ENCODE measurements at regions not wholly inside any gene's neighbourhood (a gene's known extent, or its start where the extent isn't known, plus 50 kb on each side); places are given as distances from the start of the nearest gene placed in this dataset.
A peak's percentile ranks its signal among the peaks of the same experiment; 100 is the strongest.

- Mint-ChIP-seq H3K4me3 (no peak overlapping the region), H3K4me1 (no peaks in the 10 kb centered on the region), H3K27ac (no peak overlapping the region)
These were observed 390.0 kb upstream of the RPS6KA3 start for GRCh38 chrX:20656721-20657120.

GRCh38 chrX:20654596-20655106, 387.9 kb upstream of the RPS6KA3 start:
- ATAC-seq = no peak
- DNase-seq = no peak
- no peaks in the 10 kb centered on the region for H3K36me3 Mint-ChIP-seq (ENCODE audit: low read depth)
- no peaks in the 10 kb centered on the region for H3K4me1 Mint-ChIP-seq
- no peaks in the 10 kb centered on the region for H3K9me3 Mint-ChIP-seq
- H3K4me3 Mint-ChIP-seq = no peak overlapping the region
- H3K27ac Mint-ChIP-seq = no peak overlapping the region
- H3K27me3 Mint-ChIP-seq = peaks cover 3% of the 10 kb centered on the region

More at GRCh38 chrX:20656721-20657120, 390.0 kb upstream of the RPS6KA3 start:
- Mint-ChIP-seq H3K27me3 (peaks cover 3% of the 10 kb centered on the region), H3K9me3 (no peaks in the 10 kb centered on the region), H3K36me3 (ENCODE audit: low read depth) (no peaks in the 10 kb centered on the region)
- ATAC-seq (no peak), DNase-seq (no peak)

DNA sequence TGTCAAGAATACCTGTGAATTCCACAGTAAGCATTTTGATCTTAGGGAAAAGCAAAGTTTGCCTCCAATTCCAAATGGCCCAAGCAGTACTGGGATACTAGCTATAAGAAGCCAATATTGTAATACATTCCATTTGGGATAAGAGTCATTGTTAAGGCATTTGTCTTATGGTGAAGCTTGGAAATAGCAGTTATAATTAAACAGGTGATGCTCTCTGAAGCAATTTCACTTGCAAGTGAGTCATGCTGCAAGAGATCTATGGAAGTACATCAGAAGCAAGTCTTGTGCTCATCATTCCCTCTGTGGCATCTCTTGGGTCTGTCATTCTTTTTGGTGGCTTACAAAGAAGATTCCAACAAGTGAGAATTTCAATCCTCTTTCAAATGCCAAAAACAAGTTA, 386.4 kb upstream of the RPS6KA3 start:
- Mint-ChIP-seq H3K27ac (no peak overlapping the region), H3K4me1 (no peaks in the 10 kb centered on the region), H3K36me3 (ENCODE audit: low read depth) (no peaks in the 10 kb centered on the region), H3K4me3 (no peak overlapping the region), H3K9me3 (no peaks in the 10 kb centered on the region), H3K27me3 (peaks cover 3% of the 10 kb centered on the region)
- ATAC-seq (no peak), DNase-seq (no peak)

DNA sequence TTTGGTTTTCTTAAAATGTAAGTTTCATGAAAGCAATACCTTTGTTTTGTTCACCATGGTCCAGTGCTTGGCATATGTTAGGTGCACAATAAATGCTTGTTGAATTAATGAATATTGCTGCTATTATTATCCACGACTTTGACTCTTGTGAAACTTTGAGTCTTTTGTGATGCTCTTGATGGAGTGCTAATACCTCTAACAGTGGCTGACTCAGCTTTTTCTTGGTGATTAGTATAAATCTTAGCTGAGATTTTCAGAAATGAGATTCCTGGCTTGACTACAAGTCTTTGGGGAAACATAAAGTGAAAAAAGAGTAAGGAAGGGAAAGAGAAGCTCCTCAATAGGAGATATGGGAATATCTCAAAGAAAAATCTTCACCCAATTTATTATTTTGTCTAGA, 375.2 kb upstream of the RPS6KA3 start:
- H3K4me1 Mint-ChIP-seq = peaks cover 1% of the 10 kb centered on the region
- DNase-seq = no peak
- H3K4me3 Mint-ChIP-seq = no peak overlapping the region
- no peak for ATAC-seq
- H3K27ac Mint-ChIP-seq = no peak overlapping the region
- H3K27me3 Mint-ChIP-seq = peaks cover 5% of the 10 kb centered on the region
- no peaks in the 10 kb centered on the region for H3K9me3 Mint-ChIP-seq
- no peaks in the 10 kb centered on the region for H3K36me3 Mint-ChIP-seq (ENCODE audit: low read depth)

DNA sequence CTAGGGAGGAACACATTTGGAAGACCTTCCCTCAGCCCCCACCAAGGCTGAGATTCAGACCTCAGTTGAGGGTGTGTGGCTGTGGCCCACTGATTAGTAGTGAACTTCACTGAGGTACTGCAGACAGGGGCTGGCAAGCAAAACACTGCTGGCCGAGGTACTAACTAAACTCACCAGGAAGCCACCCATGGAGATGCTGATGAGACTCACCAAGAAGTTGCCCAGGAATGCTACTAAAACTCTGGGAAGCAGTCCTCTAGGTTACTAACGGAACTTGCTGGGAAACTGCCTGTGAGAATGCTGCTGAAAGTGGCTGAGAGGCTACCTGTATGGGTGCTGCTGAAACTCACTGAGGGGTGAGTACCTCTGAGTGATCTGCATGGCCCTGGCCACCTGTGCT, 372.4 kb upstream of the RPS6KA3 start:
- H3K27ac Mint-ChIP-seq = no peak overlapping the region
- no peak for ATAC-seq
- no peak for DNase-seq
- peaks cover 5% of the 10 kb centered on the region for H3K27me3 Mint-ChIP-seq
- no peaks in the 10 kb centered on the region for H3K9me3 Mint-ChIP-seq
- no peaks in the 10 kb centered on the region for H3K36me3 Mint-ChIP-seq (ENCODE audit: low read depth)
- peaks cover 1% of the 10 kb centered on the region for H3K4me1 Mint-ChIP-seq
- H3K4me3 Mint-ChIP-seq = no peak overlapping the region

- no peak overlapping the region for H3K27ac Mint-ChIP-seq
- no peak for ATAC-seq
- no peaks in the 10 kb centered on the region for H3K9me3 Mint-ChIP-seq
- no peak overlapping the region for H3K4me3 Mint-ChIP-seq
- H3K27me3 Mint-ChIP-seq = peaks cover 5% of the 10 kb centered on the region
- no peak for DNase-seq
- no peaks in the 10 kb centered on the region for H3K36me3 Mint-ChIP-seq (ENCODE audit: low read depth)
- peaks cover 1% of the 10 kb centered on the region for H3K4me1 Mint-ChIP-seq
These were observed 370.6 kb upstream of the RPS6KA3 start for GRCh38 chrX:20637351-20637750.

- no peaks in the 10 kb centered on the region for H3K36me3 Mint-ChIP-seq (ENCODE audit: low read depth)
- H3K4me3 Mint-ChIP-seq = no peak overlapping the region
- peaks cover 1% of the 10 kb centered on the region for H3K4me1 Mint-ChIP-seq
- no peaks in the 10 kb centered on the region for H3K9me3 Mint-ChIP-seq
- H3K27me3 Mint-ChIP-seq = peaks cover 2% of the 10 kb centered on the region
- DNase-seq (no peak), ATAC-seq (no peak)
- H3K27ac Mint-ChIP-seq = no peak overlapping the region
These were observed 366.7 kb upstream of the RPS6KA3 start for GRCh38 chrX:20633451-20633850.

GRCh38 chrX:20623448-20623847, 356.7 kb upstream of the RPS6KA3 start:
- Mint-ChIP-seq H3K36me3 (ENCODE audit: low read depth) (no peaks in the 10 kb centered on the region), H3K4me3 (no peak overlapping the region), H3K9me3 (no peaks in the 10 kb centered on the region), H3K4me1 (peaks cover 4% of the 10 kb centered on the region), H3K27me3 (peaks cover 13% of the 10 kb centered on the region), H3K27ac (no peak overlapping the region)
- DNase-seq = no peak
- ATAC-seq = peak; percentile 75

GRCh38 chrX:20620306-20620705, 353.6 kb upstream of the RPS6KA3 start:
- H3K9me3 Mint-ChIP-seq = no peaks in the 10 kb centered on the region
- no peak overlapping the region for H3K4me3 Mint-ChIP-seq
- no peaks in the 10 kb centered on the region for H3K36me3 Mint-ChIP-seq (ENCODE audit: low read depth)
- no peak overlapping the region for H3K27ac Mint-ChIP-seq
- peaks cover under 1% of the 10 kb centered on the region for H3K27me3 Mint-ChIP-seq
- ATAC-seq (peak; percentile 63), DNase-seq (no peak)
- H3K4me1 Mint-ChIP-seq = peaks cover 4% of the 10 kb centered on the region

DNA sequence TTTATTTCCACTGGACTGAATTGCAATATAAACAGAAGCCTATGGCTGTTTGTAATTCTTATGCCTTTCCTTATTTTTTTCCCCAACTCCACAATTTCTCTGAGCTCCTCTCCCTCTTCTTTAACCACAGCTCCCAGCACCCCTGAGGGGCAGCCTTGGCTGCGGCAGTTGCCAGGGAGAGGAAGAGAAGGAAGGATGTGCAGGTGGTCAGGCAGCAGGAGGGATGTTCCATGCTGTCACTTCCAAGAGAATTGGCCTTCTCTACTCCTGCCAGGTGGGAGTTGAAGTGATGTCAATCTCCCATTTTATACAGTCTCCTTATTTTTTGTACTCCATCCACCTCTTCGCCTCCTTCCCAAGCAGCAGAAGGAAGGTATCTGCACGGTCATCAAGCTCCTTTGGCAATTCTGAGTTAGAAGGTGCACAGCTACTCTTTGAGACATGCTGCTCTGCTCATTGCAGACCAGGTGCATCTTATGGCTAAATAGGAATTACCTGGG, 343.3 kb upstream of the RPS6KA3 start:
- ATAC-seq = no peak

DNA sequence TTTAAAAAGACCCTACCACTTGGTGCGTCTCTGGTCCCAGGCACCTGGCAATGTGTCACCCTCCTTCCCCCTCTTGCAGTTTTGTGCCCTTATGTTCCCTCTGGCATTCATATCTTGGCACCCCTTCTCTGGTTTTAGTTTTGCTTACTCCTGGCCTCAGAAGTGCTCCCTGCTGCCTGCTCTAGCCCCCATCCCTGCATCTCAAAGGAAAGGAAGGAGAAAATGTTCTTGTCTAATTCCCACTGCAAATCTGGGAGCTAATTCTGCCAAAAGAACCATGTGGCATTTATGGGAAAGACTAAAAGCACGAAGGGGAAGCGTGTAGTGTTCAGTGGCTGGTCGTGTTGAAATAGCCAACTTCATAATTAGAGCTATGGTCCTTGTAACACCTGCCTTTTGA, 340.1 kb upstream of the RPS6KA3 start:
- DNase-seq = no peak
- H3K4me3 Mint-ChIP-seq = no peak overlapping the region
- H3K36me3 Mint-ChIP-seq (ENCODE audit: low read depth) = no peaks in the 10 kb centered on the region
- no peak for ATAC-seq
- H3K27me3 Mint-ChIP-seq = peaks cover 18% of the 10 kb centered on the region
- no peaks in the 10 kb centered on the region for H3K4me1 Mint-ChIP-seq
- H3K9me3 Mint-ChIP-seq = no peaks in the 10 kb centered on the region
- no peak overlapping the region for H3K27ac Mint-ChIP-seq

More for the DNA sequence above, 343.3 kb upstream of the RPS6KA3 start:
- no peak overlapping the region for H3K4me3 Mint-ChIP-seq
- H3K36me3 Mint-ChIP-seq (ENCODE audit: low read depth) = no peaks in the 10 kb centered on the region
- peaks cover 21% of the 10 kb centered on the region for H3K27me3 Mint-ChIP-seq
- DNase-seq = no peak
- H3K9me3 Mint-ChIP-seq = no peaks in the 10 kb centered on the region
- H3K4me1 Mint-ChIP-seq = no peaks in the 10 kb centered on the region
- no peak overlapping the region for H3K27ac Mint-ChIP-seq

- ATAC-seq = no peak
- Mint-ChIP-seq H3K27ac (peak overlapping the region; percentile 40), H3K9me3 (no peaks in the 10 kb centered on the region), H3K4me3 (no peak overlapping the region), H3K27me3 (peaks cover 2% of the 10 kb centered on the region), H3K4me1 (peaks cover 33% of the 10 kb centered on the region), H3K36me3 (ENCODE audit: low read depth) (no peaks in the 10 kb centered on the region)
- DNase-seq = no peak
These were observed 330.1 kb upstream of the RPS6KA3 start for GRCh38 chrX:20596856-20597255.

GRCh38 chrX:20595928-20596575, 329.3 kb upstream of the RPS6KA3 start:
- no peaks in the 10 kb centered on the region for H3K9me3 Mint-ChIP-seq
- DNase-seq (peak; percentile 37), ATAC-seq (peak; percentile 85)
- H3K27me3 Mint-ChIP-seq = peaks cover 2% of the 10 kb centered on the region
- H3K27ac Mint-ChIP-seq = peak overlapping the region; percentile 40
- peaks cover 33% of the 10 kb centered on the region for H3K4me1 Mint-ChIP-seq
- no peaks in the 10 kb centered on the region for H3K36me3 Mint-ChIP-seq (ENCODE audit: low read depth)
- H3K4me3 Mint-ChIP-seq = no peak overlapping the region

DNA sequence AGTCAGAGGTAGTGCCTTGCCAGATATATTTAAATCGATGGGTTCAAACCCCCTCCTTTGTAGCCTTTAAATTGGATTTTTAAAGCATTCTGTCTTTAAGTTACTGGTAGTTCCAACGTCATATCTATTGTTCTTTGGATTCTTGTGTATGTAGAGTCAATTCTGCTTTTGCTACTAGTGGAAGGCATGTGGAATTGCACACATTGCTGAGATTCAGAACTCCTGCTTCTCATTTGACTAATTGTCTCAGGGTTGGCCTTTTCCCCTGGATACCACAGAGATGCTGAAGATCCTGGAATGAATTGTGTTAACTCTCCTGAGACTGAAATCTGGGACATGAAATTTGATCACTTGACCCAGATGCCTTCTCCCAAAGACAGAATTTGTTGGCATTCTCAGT, 328.3 kb upstream of the RPS6KA3 start:
- ATAC-seq (no peak), DNase-seq (no peak)
- Mint-ChIP-seq H3K4me1 (peaks cover 33% of the 10 kb centered on the region), H3K9me3 (no peaks in the 10 kb centered on the region), H3K4me3 (no peak overlapping the region), H3K36me3 (ENCODE audit: low read depth) (no peaks in the 10 kb centered on the region), H3K27ac (no peak overlapping the region), H3K27me3 (peaks cover 4% of the 10 kb centered on the region)

DNA sequence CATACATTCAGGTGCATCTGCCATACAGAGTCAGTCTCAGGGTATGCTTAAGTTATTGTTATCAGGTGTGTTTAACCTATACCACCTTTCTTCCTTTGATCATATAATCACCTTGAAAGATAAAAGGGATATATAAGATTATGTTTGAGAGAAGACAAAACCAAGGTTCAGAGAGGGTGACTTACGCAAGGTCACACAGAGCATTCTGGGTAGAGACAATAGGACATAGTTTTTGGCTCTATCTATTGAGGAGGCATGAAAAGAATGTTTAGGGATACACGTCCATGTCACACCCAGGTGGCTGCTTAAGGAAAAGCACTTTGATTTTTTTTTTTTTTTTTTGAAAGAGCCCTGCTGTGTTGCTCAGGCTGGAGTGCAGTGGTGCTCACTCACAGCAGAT, 327.1 kb upstream of the RPS6KA3 start:
- Mint-ChIP-seq H3K4me1 (peaks cover 33% of the 10 kb centered on the region), H3K27me3 (peaks cover 6% of the 10 kb centered on the region), H3K9me3 (no peaks in the 10 kb centered on the region), H3K4me3 (no peak overlapping the region), H3K36me3 (ENCODE audit: low read depth) (no peaks in the 10 kb centered on the region), H3K27ac (no peak overlapping the region)
- no peak for DNase-seq
- ATAC-seq = no peak

Measured in activated naive CD8-positive, alpha-beta T cell treated with anti-CD3 and anti-CD28 coated beads, Interleukin-2, amount 50 U/mL, for 24 hours (primary cell).